ENCODE measurements at regions not wholly inside any gene's neighbourhood (a gene's known extent, or its start where the extent isn't known, plus 50 kb on each side); places are given as distances from the start of the nearest gene placed in this dataset.

DNA sequence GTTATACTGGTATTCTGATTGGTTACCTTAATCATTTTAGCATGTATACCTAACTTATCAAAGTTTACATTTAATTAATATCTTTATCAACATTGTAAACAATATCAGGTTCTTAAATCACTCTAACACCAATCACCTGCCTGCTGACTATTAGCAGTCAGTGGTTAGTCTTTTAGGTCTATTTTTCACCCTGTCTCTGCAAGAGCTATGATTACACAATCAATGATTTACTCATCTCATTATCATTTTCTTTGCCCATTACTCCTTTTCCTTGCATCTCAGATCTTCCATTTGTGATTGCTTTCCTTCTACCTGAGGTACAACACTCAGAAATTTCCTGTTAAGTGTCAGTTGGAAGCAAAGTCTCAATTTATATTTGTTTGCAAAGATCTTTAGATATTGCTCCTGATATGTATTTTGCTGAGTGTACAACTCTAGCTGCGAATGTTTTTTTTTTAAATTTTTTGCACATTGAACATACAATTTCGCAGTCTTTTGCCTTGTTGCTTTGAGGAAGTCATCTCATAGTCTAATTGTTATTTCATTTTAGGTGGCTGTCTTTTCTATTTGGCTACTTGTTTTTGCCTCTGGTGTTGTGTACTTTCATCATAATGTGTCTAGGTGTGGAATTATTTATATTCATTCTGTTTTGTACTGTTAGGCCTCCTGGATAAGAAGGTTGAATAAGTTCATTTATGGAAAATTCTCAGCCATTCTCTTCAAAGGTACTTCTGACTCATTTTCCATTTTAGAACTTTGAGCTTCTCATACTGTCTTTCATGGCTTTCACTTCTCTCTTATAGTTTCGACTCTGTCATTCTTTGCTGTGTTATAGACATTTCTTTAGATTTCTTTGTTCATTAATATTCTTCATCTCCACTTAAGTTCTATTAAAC lies 104.9 kb upstream of the CEP162 start:
- no CpG with 5 or more reads among the region's 3 CpGs for WGBS, 2 donors (ENCODE audit: extremely low coverage in 2 of 2, insufficient read length in 2 of 2, insufficient replicate concordance in 1 of 2)
- Histone ChIP-seq H2AK5ac (ENCODE audit: low read depth, low read length) (no peak overlapping the region), H4K8ac (ENCODE audit: low read depth, low read length) (no peak overlapping the region), H3K4ac (ENCODE audit: low read length) (no peak overlapping the region), H3K18ac (ENCODE audit: low read length) (no peak overlapping the region), H3K4me1 (ENCODE audit: control insufficient read depth in 2 of 2, insufficient read depth in 1 of 2, low read depth in 1 of 2, low read length in 2 of 2) (no peaks in the 10 kb centered on the region), H4K91ac (ENCODE audit: low read depth, low read length, poor library complexity) (no peak overlapping the region), H3K36me3 (replicated peaks in 1 of 2; ENCODE audit: control insufficient read depth in 2 of 2, insufficient read depth in 2 of 2, low read length in 2 of 2) (no peaks in the 10 kb centered on the region), H2BK12ac (ENCODE audit: low read length) (no peak overlapping the region), H2BK120ac (ENCODE audit: low read depth, low read length) (no peak overlapping the region), H2BK15ac (ENCODE audit: low read length) (no peak overlapping the region), H3K4me2 (ENCODE audit: insufficient read depth, low read length, poor library complexity, severe bottlenecking) (no peak overlapping the region), H2AFZ (ENCODE audit: low read length) (no peak overlapping the region), H3K14ac (ENCODE audit: low read length) (no peak overlapping the region), H3K79me1 (ENCODE audit: low read depth, low read length) (no peaks in the 10 kb centered on the region), H3K23ac (ENCODE audit: low read depth, low read length, poor library complexity) (no peak overlapping the region), H3K9ac (ENCODE audit: low read depth, low read length, poor library complexity) (no peak overlapping the region), H3K27me3 (ENCODE audit: control insufficient read depth in 3 of 3, insufficient read depth in 3 of 3, low read depth in 1 of 3, low read length in 3 of 3) (no peaks in the 10 kb centered on the region), H2BK5ac (ENCODE audit: low read length) (no peak overlapping the region), H3K4me3 (ENCODE audit: low read length in 2 of 2) (no peak overlapping the region), H3K27ac (replicated peaks; ENCODE audit: low read length) (no peak overlapping the region), H3K9me3 (replicated peaks in 1 of 2; ENCODE audit: control insufficient read depth in 2 of 2, insufficient read depth in 1 of 2, low read depth in 1 of 2, low read length in 2 of 2) (no peaks in the 10 kb centered on the region)
- DNase-seq (ENCODE audit: low spot score), result no peak

DNA sequence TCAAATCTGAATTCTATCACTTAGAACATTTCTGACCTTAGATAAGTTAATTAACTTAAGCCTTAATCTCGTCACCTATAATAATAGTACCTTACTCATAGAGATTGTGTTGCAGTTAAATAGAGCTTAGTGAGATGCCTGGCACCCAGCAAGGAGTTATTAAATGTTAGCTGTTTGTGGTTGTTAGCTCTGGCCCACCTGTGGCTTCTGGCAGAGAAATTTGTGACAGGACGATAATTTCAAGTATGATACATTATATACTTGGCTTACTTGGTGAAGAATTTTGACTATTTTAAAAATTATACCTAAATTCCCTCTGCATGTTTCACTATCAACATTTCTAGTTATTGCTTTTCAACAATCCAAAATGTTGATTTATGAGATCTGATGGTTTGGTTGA lies 102.9 kb upstream of the CEP162 start:
- H3K23ac ChIP-seq (ENCODE audit: low read depth, low read length, poor library complexity), result no peak overlapping the region
- H3K14ac ChIP-seq (ENCODE audit: low read length), result no peak overlapping the region
- no peaks in the 10 kb centered on the region for H3K79me1 ChIP-seq (ENCODE audit: low read depth, low read length)
- no peak overlapping the region for H3K4ac ChIP-seq (ENCODE audit: low read length)
- no peak overlapping the region for H3K4me3 ChIP-seq (ENCODE audit: low read length in 2 of 2)
- no peak overlapping the region for H3K18ac ChIP-seq (ENCODE audit: low read length)
- no peak overlapping the region for H2AK5ac ChIP-seq (ENCODE audit: low read depth, low read length)
- no peaks in the 10 kb centered on the region for H3K36me3 ChIP-seq (replicated peaks in 1 of 2; ENCODE audit: control insufficient read depth in 2 of 2, insufficient read depth in 2 of 2, low read length in 2 of 2)
- no peak overlapping the region for H4K91ac ChIP-seq (ENCODE audit: low read depth, low read length, poor library complexity)
- no peaks in the 10 kb centered on the region for H3K27me3 ChIP-seq (ENCODE audit: control insufficient read depth in 3 of 3, insufficient read depth in 3 of 3, low read depth in 1 of 3, low read length in 3 of 3)
- no peaks in the 10 kb centered on the region for H3K4me1 ChIP-seq (ENCODE audit: control insufficient read depth in 2 of 2, insufficient read depth in 1 of 2, low read depth in 1 of 2, low read length in 2 of 2)
- WGBS, 2 donors (ENCODE audit: extremely low coverage in 2 of 2, insufficient read length in 2 of 2, insufficient replicate concordance in 1 of 2), result no CpG with 5 or more reads among the region's 2 CpGs
- H2AFZ ChIP-seq (ENCODE audit: low read length), result no peak overlapping the region
- no peak overlapping the region for H3K4me2 ChIP-seq (ENCODE audit: insufficient read depth, low read length, poor library complexity, severe bottlenecking)
- no peak overlapping the region for H2BK5ac ChIP-seq (ENCODE audit: low read length)
- H2BK120ac ChIP-seq (ENCODE audit: low read depth, low read length), result no peak overlapping the region
- no peaks in the 10 kb centered on the region for H3K9me3 ChIP-seq (replicated peaks in 1 of 2; ENCODE audit: control insufficient read depth in 2 of 2, insufficient read depth in 1 of 2, low read depth in 1 of 2, low read length in 2 of 2)
- no peak overlapping the region for H3K27ac ChIP-seq (replicated peaks; ENCODE audit: low read length)
- no peak overlapping the region for H2BK15ac ChIP-seq (ENCODE audit: low read length)
- DNase-seq (ENCODE audit: low spot score), result no peak
- no peak overlapping the region for H4K8ac ChIP-seq (ENCODE audit: low read depth, low read length)
- H2BK12ac ChIP-seq (ENCODE audit: low read length), result no peak overlapping the region
- no peak overlapping the region for H3K9ac ChIP-seq (ENCODE audit: low read depth, low read length, poor library complexity)

DNA sequence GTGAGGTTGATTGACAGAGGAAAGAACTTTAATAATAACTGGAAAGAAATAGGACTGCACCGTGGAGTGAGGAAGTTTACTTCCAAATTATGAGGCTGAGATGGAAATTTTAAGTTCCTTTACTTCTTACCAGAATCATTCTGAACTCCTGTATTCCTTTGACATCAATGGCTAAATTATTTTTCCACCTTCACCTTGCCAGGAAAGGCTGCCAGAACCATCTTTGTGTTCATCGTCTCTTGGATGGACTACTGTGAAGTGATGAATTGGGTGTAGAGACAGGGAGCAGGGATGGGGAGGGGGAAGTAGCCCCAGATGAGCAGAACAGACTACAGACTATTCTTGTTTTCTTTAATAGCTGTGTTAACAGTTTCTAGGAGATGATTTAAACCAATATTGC lies 102.1 kb upstream of the CEP162 start:
- no peak overlapping the region for H3K4me2 ChIP-seq (ENCODE audit: insufficient read depth, low read length, poor library complexity, severe bottlenecking)
- no peak overlapping the region for H2BK5ac ChIP-seq (ENCODE audit: low read length)
- no peaks in the 10 kb centered on the region for H3K27me3 ChIP-seq (ENCODE audit: control insufficient read depth in 3 of 3, insufficient read depth in 3 of 3, low read depth in 1 of 3, low read length in 3 of 3)
- H3K36me3 ChIP-seq (replicated peaks in 1 of 2; ENCODE audit: control insufficient read depth in 2 of 2, insufficient read depth in 2 of 2, low read length in 2 of 2), result no peaks in the 10 kb centered on the region
- no peak overlapping the region for H3K9ac ChIP-seq (ENCODE audit: low read depth, low read length, poor library complexity)
- H3K4me3 ChIP-seq (ENCODE audit: low read length in 2 of 2), result no peak overlapping the region
- no peak overlapping the region for H3K4ac ChIP-seq (ENCODE audit: low read length)
- WGBS, 2 donors (ENCODE audit: extremely low coverage in 2 of 2, insufficient read length in 2 of 2, insufficient replicate concordance in 1 of 2), result no CpG with 5 or more reads among the region's 2 CpGs
- H2AK5ac ChIP-seq (ENCODE audit: low read depth, low read length), result no peak overlapping the region
- no peak overlapping the region for H3K18ac ChIP-seq (ENCODE audit: low read length)
- H2BK12ac ChIP-seq (ENCODE audit: low read length), result no peak overlapping the region
- H3K9me3 ChIP-seq (replicated peaks in 1 of 2; ENCODE audit: control insufficient read depth in 2 of 2, insufficient read depth in 1 of 2, low read depth in 1 of 2, low read length in 2 of 2), result no peaks in the 10 kb centered on the region
- H4K91ac ChIP-seq (ENCODE audit: low read depth, low read length, poor library complexity), result no peak overlapping the region
- no peak overlapping the region for H2BK120ac ChIP-seq (ENCODE audit: low read depth, low read length)
- H3K79me1 ChIP-seq (ENCODE audit: low read depth, low read length), result no peaks in the 10 kb centered on the region
- no peak for DNase-seq (ENCODE audit: low spot score)
- no peak overlapping the region for H3K23ac ChIP-seq (ENCODE audit: low read depth, low read length, poor library complexity)
- no peak overlapping the region for H4K8ac ChIP-seq (ENCODE audit: low read depth, low read length)
- H3K27ac ChIP-seq (replicated peaks; ENCODE audit: low read length), result no peak overlapping the region
- no peaks in the 10 kb centered on the region for H3K4me1 ChIP-seq (ENCODE audit: control insufficient read depth in 2 of 2, insufficient read depth in 1 of 2, low read depth in 1 of 2, low read length in 2 of 2)
- no peak overlapping the region for H3K14ac ChIP-seq (ENCODE audit: low read length)
- no peak overlapping the region for H2AFZ ChIP-seq (ENCODE audit: low read length)
- H2BK15ac ChIP-seq (ENCODE audit: low read length), result no peak overlapping the region

DNA sequence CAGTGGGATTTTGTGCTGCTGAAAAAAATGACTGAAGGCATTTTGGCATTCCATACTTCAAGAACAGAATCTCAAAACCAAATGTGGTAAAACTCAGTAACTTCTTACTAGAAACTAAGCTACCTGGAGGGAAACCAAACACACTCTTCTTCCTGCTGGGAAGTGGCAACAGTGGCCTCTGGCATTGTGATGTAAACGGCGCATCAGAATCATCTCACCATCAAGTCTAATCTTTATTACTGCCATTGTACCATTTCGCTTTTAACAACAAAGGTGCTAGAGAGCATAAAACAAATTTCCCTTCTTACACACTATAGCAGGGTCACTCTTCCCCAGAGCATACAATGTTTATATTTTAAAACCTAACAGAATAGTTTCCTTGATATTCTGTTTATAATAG lies 101.6 kb upstream of the CEP162 start:
- H3K14ac ChIP-seq (ENCODE audit: low read length), result no peak overlapping the region
- H2BK12ac ChIP-seq (ENCODE audit: low read length), result no peak overlapping the region
- no peaks in the 10 kb centered on the region for H3K36me3 ChIP-seq (replicated peaks in 1 of 2; ENCODE audit: control insufficient read depth in 2 of 2, insufficient read depth in 2 of 2, low read length in 2 of 2)
- H3K9ac ChIP-seq (ENCODE audit: low read depth, low read length, poor library complexity), result no peak overlapping the region
- H3K27ac ChIP-seq (replicated peaks; ENCODE audit: low read length), result no peak overlapping the region
- H3K79me1 ChIP-seq (ENCODE audit: low read depth, low read length), result no peaks in the 10 kb centered on the region
- no peak overlapping the region for H4K8ac ChIP-seq (ENCODE audit: low read depth, low read length)
- no peak overlapping the region for H2BK5ac ChIP-seq (ENCODE audit: low read length)
- no peak overlapping the region for H3K18ac ChIP-seq (ENCODE audit: low read length)
- no peaks in the 10 kb centered on the region for H3K4me1 ChIP-seq (ENCODE audit: control insufficient read depth in 2 of 2, insufficient read depth in 1 of 2, low read depth in 1 of 2, low read length in 2 of 2)
- DNase-seq (ENCODE audit: low spot score), result no peak
- H2AFZ ChIP-seq (ENCODE audit: low read length), result no peak overlapping the region
- no peak overlapping the region for H3K4me3 ChIP-seq (ENCODE audit: low read length in 2 of 2)
- no peaks in the 10 kb centered on the region for H3K9me3 ChIP-seq (replicated peaks in 1 of 2; ENCODE audit: control insufficient read depth in 2 of 2, insufficient read depth in 1 of 2, low read depth in 1 of 2, low read length in 2 of 2)
- no peak overlapping the region for H3K4me2 ChIP-seq (ENCODE audit: insufficient read depth, low read length, poor library complexity, severe bottlenecking)
- no peak overlapping the region for H3K23ac ChIP-seq (ENCODE audit: low read depth, low read length, poor library complexity)
- H3K4ac ChIP-seq (ENCODE audit: low read length), result no peak overlapping the region
- H2BK120ac ChIP-seq (ENCODE audit: low read depth, low read length), result no peak overlapping the region
- no peak overlapping the region for H2AK5ac ChIP-seq (ENCODE audit: low read depth, low read length)
- no peak overlapping the region for H4K91ac ChIP-seq (ENCODE audit: low read depth, low read length, poor library complexity)
- no peaks in the 10 kb centered on the region for H3K27me3 ChIP-seq (ENCODE audit: control insufficient read depth in 3 of 3, insufficient read depth in 3 of 3, low read depth in 1 of 3, low read length in 3 of 3)
- WGBS, 2 donors (ENCODE audit: extremely low coverage in 2 of 2, insufficient read length in 2 of 2, insufficient replicate concordance in 1 of 2), result no CpG with 5 or more reads among the region's 3 CpGs
- H2BK15ac ChIP-seq (ENCODE audit: low read length), result no peak overlapping the region

Data from neuronal stem cell (in vitro differentiated cells).